Loucy (cell line): ENCODE measurements at regions not wholly inside any gene's neighbourhood (a gene's known extent, or its start where the extent isn't known, plus 50 kb on each side); places are given as distances from the start of the nearest gene placed in this dataset.

Experiments used
- H2AFZ ChIP-seq: fragments of 200-600 bp; sonication (generic); 2 replicates; pipeline ENCODE4 v1.6.0; 2016; ENCODE audit warnings: antibody characterized with exemption, mild to moderate bottlenecking, low read length, moderate library complexity
- H3F3A ChIP-seq: fragments of 200-600 bp; 2 replicates; pipeline ENCODE4 v1.6.0; 2016; ENCODE audit warnings: antibody characterized with exemption, low read depth, mild to moderate bottlenecking
- H3K27me3 ChIP-seq: fragments of 200-600 bp; sonication (generic); 2 replicates; pipeline ENCODE4 v1.6.1; 2014; ENCODE audit warnings: low read length, mild to moderate bottlenecking; ENCODE audit not compliant: insufficient read depth, poor library complexity, severe bottlenecking
- H3K36me3 ChIP-seq: fragments of 200-600 bp; sonication (generic); 2 replicates; pipeline ENCODE4 v1.6.1; 2016; ENCODE audit warnings: low read length; ENCODE audit not compliant: insufficient read depth
- H3K4me1 ChIP-seq: fragments of 200-600 bp; sonication (generic); 2 replicates; pipeline ENCODE4 v1.5.1; 2014; ENCODE audit warnings: low read length, mild to moderate bottlenecking; ENCODE audit not compliant: insufficient read depth, poor library complexity, severe bottlenecking
- H3K4me2 ChIP-seq: fragments of 200-600 bp; sonication (generic); 2 replicates; pipeline ENCODE4 v1.6.0; 2014; ENCODE audit warnings: antibody characterized with exemption, low read length, low read depth, mild to moderate bottlenecking; ENCODE audit not compliant: poor library complexity, severe bottlenecking
- H3K4me3 ChIP-seq: fragments of 200-600 bp; sonication (generic); 2 replicates; pipeline ENCODE4 v1.5.1; 2014; ENCODE audit warnings: low read length, mild to moderate bottlenecking, mixed read lengths; ENCODE audit not compliant: poor library complexity, severe bottlenecking
- H3K79me2 ChIP-seq: fragments of 200-600 bp; sonication (generic); 2 replicates; pipeline ENCODE4 v1.6.1; 2014; ENCODE audit warnings: low read length; ENCODE audit not compliant: insufficient read depth
- H3K9ac ChIP-seq: fragments of 200-600 bp; sonication (generic); 2 replicates; pipeline ENCODE4 v1.6.0; 2014; ENCODE audit warnings: mild to moderate bottlenecking, low read depth, low read length, moderate library complexity; ENCODE audit not compliant: poor library complexity, severe bottlenecking
- H3K9me2 ChIP-seq: fragments of 200-600 bp; sonication (generic); replicated peaks from 2 replicates; pipeline ENCODE4 v1.6.1; 2016; ENCODE audit warnings: low read depth, low read length, mixed read lengths
- H3K9me3 ChIP-seq: fragments of 200-600 bp; sonication (generic); 2 replicates; pipeline ENCODE4 v1.6.1; 2014; ENCODE audit warnings: mild to moderate bottlenecking, antibody characterized with exemption, low read length, low read depth; ENCODE audit not compliant: insufficient read depth
- H4K20me1 ChIP-seq: fragments of 200-600 bp; sonication (generic); 2 replicates; pipeline ENCODE4 v1.6.0; 2014; ENCODE audit warnings: antibody characterized with exemption, low read length, mild to moderate bottlenecking; ENCODE audit not compliant: insufficient read depth, poor library complexity, severe bottlenecking
- EZH2phosphoT487 ChIP-seq: fragments of 200-600 bp; IDR thresholded peaks from 2 replicates; pipeline ENCODE4 v1.6.1; 2018; ENCODE audit warnings: antibody characterized with exemption, mild to moderate bottlenecking, moderate library complexity, borderline replicate concordance
- TF ChIP-seq, protein P1 (sequence below): fragments of 200-600 bp; sonication (generic); conservative IDR thresholded peaks from 2 replicates; pipeline ENCODE4 v1.5.1; 2014; ENCODE audit warnings: mild to moderate bottlenecking, antibody characterized with exemption, low read length

DNA sequence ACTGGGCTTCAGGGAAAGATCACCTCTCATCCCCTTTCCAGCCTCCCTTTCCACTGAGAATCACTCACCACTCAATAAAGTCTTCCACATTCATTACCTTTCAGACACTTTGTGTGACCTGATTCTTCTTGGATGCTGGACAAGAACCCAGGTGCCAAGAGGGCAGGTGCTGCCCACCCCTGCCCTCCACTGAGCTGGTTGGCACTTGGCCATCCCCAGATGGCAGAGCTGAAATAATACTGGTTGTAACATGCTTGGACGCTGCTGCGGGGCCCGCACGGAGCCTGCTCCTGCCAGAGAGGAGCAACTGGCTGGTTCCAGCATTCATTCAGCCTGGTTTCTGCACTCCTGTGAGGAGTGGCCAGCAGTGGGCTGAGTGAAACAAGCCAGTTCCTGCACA is 386.7 kb upstream of the CCDC196 start:
- Histone ChIP-seq H3K9ac (no peak overlapping the region), H3K79me2 (no peaks in the 10 kb centered on the region), H3K9me3 (no peaks in the 10 kb centered on the region), H2AFZ (no peak overlapping the region), H3F3A (no peaks in the 10 kb centered on the region), H4K20me1 (no peaks in the 10 kb centered on the region), H3K4me2 (no peak overlapping the region), H3K9me2 (no peaks in the 10 kb centered on the region), H3K4me3 (no peak overlapping the region), H3K36me3 (no peaks in the 10 kb centered on the region), H3K4me1 (no peaks in the 10 kb centered on the region), H3K27me3 (no peaks in the 10 kb centered on the region)
- TF ChIP-seq EZH2phosphoT487 = no peak
- TF ChIP-seq, protein P1, sequence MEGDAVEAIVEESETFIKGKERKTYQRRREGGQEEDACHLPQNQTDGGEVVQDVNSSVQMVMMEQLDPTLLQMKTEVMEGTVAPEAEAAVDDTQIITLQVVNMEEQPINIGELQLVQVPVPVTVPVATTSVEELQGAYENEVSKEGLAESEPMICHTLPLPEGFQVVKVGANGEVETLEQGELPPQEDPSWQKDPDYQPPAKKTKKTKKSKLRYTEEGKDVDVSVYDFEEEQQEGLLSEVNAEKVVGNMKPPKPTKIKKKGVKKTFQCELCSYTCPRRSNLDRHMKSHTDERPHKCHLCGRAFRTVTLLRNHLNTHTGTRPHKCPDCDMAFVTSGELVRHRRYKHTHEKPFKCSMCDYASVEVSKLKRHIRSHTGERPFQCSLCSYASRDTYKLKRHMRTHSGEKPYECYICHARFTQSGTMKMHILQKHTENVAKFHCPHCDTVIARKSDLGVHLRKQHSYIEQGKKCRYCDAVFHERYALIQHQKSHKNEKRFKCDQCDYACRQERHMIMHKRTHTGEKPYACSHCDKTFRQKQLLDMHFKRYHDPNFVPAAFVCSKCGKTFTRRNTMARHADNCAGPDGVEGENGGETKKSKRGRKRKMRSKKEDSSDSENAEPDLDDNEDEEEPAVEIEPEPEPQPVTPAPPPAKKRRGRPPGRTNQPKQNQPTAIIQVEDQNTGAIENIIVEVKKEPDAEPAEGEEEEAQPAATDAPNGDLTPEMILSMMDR = no peak

DNA sequence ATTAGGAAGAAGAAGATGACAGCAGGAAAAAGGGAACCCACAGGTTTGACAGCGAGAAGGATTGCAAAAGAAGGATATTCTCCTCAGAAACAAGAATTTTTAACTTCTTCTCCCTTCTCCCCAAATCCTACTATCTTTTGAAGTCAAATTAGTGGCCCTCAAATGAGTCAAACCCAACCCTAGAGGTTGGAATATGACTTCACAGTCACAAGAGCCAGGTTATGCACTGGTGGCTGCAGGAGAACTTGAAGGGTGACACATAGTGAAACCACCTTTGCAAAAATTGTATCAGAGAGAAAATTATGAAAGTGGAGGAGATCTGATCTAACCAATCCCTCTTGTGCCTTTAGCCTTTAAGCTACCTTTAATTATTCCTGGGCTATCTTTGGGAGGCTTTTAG is 386.2 kb upstream of the CCDC196 start:
- no peak overlapping the region for H3K9ac ChIP-seq
- H3K27me3 ChIP-seq = no peaks in the 10 kb centered on the region
- no peaks in the 10 kb centered on the region for H3K9me3 ChIP-seq
- H3K36me3 ChIP-seq = no peaks in the 10 kb centered on the region
- no peaks in the 10 kb centered on the region for H3K79me2 ChIP-seq
- H4K20me1 ChIP-seq = no peaks in the 10 kb centered on the region
- H2AFZ ChIP-seq = no peak overlapping the region
- no peaks in the 10 kb centered on the region for H3K4me1 ChIP-seq
- H3K9me2 ChIP-seq = no peaks in the 10 kb centered on the region
- no peak overlapping the region for H3K4me2 ChIP-seq
- H3F3A ChIP-seq = no peaks in the 10 kb centered on the region
- no peak overlapping the region for H3K4me3 ChIP-seq
- TF ChIP-seq EZH2phosphoT487 = no peak
- TF ChIP-seq, protein P1 = no peak

DNA sequence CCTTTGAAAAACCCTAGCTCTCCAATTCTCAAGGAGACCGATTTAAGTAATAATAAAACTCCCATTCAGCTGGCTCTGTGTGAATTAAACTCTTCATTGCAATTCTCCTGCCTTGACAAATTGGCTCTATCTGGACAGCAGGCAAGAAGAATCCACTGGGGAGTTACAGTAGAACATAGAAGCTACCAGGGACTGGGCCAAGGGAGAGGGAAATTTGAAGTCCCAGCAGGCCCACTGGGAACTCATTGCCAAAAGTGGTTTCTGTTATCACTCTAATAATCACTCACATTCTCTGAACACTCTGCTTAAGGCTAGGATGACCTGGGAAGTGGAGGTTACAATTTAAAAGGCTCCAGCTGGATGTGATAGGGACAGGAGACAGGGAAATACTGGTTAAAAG is 384.5 kb upstream of the CCDC196 start:
- H3K9me2 ChIP-seq = no peaks in the 10 kb centered on the region
- no peak overlapping the region for H3K4me3 ChIP-seq
- H3K36me3 ChIP-seq = no peaks in the 10 kb centered on the region
- H3F3A ChIP-seq = no peaks in the 10 kb centered on the region
- H3K4me1 ChIP-seq = no peaks in the 10 kb centered on the region
- H3K27me3 ChIP-seq = no peaks in the 10 kb centered on the region
- TF ChIP-seq, protein P1 = no peak
- TF ChIP-seq EZH2phosphoT487 = no peak
- no peak overlapping the region for H2AFZ ChIP-seq
- H4K20me1 ChIP-seq = no peaks in the 10 kb centered on the region
- no peak overlapping the region for H3K4me2 ChIP-seq
- no peaks in the 10 kb centered on the region for H3K9me3 ChIP-seq
- H3K9ac ChIP-seq = no peak overlapping the region
- H3K79me2 ChIP-seq = no peaks in the 10 kb centered on the region
